Parathyroid adenoma (tissue), 2 donors: ENCODE measurements at regions not wholly inside any gene's neighbourhood (a gene's known extent, or its start where the extent isn't known, plus 50 kb on each side); places are given as distances from the start of the nearest gene placed in this dataset.
A peak's percentile ranks its signal among the peaks of the same experiment; 100 is the strongest.

Experiments used
- H2AFZ ChIP-seq: fragments of 300-600 bp; sonication (generic); one replicate; pipeline ENCODE4 v1.7.0; 2017; ENCODE audit warnings: antibody characterized with exemption, mild to moderate bottlenecking
- H3K27ac ChIP-seq: fragments of 300-600 bp; sonication (generic); one replicate; pipeline ENCODE4 v1.7.0; 2017
- H3K27me3 ChIP-seq: fragments of 300-600 bp; sonication (generic); one replicate; pipeline ENCODE4 v1.7.0; 2017; ENCODE audit warnings: low read length; ENCODE audit not compliant: control insufficient read depth, insufficient read depth
- H3K36me3 ChIP-seq: fragments of 300-600 bp; sonication (generic); one replicate; pipeline ENCODE4 v1.7.0; 2017; ENCODE audit warnings: low read length; ENCODE audit not compliant: control insufficient read depth, insufficient read depth
- H3K4me1 ChIP-seq: fragments of 300-600 bp; sonication (generic); one replicate; pipeline ENCODE4 v1.7.0; 2017; ENCODE audit warnings: control low read depth
- H3K4me2 ChIP-seq: fragments of 300-600 bp; sonication (generic); one replicate; pipeline ENCODE4 v1.7.0; 2017; ENCODE audit warnings: low read length
- H3K4me3 ChIP-seq: fragments of 300-600 bp; sonication (generic); one replicate; pipeline ENCODE4 v1.7.0; 2017; ENCODE audit warnings: low read depth, low read length
- H3K79me2 ChIP-seq: fragments of 300-600 bp; sonication (generic); one replicate; pipeline ENCODE4 v1.7.0; 2017; ENCODE audit warnings: control low read depth
- H3K9ac ChIP-seq: fragments of 300-600 bp; sonication (generic); one replicate; pipeline ENCODE4 v1.7.0; 2017; ENCODE audit warnings: mild to moderate bottlenecking
- H3K9me3 ChIP-seq: fragments of 300-600 bp; sonication (generic); one replicate; pipeline ENCODE4 v1.7.0; 2017; ENCODE audit warnings: low read length; ENCODE audit not compliant: control insufficient read depth
- TF ChIP-seq, protein P1 (sequence below): fragments of 300-600 bp; sonication (generic); IDR thresholded peaks from one replicate; pipeline ENCODE4 v1.7.0; 2017; ENCODE audit warnings: antibody characterized with exemption, mild to moderate bottlenecking
- donor health status: primary hyperparathyroidism.

DNA sequence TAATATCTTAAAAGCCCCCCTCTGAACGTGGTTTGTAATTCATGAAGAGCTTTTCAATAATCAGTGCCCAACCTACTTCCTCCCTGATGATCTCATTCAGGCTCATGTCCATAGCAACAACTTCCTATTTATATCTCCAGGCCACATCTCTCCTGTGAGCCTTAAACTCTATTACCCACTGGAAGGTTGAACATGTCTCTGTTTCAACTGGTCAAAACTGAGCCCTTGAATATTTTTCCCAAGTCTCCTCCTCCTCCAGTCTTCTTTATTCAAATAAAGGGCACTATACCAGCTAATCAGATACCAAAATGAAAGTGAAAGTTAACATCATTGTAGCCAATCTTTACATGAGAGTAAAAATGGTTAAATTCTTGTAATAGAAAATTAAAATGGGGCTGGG lies 63.7 kb upstream of the ITGA4 start:
- peak overlapping the region; percentile 37 for H3K4me2 ChIP-seq
- no peak overlapping the region for H3K4me3 ChIP-seq
- no peaks in the 10 kb centered on the region for H3K9me3 ChIP-seq
- H3K27ac ChIP-seq = no peak overlapping the region
- H3K4me1 ChIP-seq = no peaks in the 10 kb centered on the region
- no peaks in the 10 kb centered on the region for H3K36me3 ChIP-seq
- H2AFZ ChIP-seq = no peak overlapping the region
- H3K27me3 ChIP-seq = no peaks in the 10 kb centered on the region
- H3K9ac ChIP-seq = no peak overlapping the region
- no peaks in the 10 kb centered on the region for H3K79me2 ChIP-seq
- TF ChIP-seq, protein P1, sequence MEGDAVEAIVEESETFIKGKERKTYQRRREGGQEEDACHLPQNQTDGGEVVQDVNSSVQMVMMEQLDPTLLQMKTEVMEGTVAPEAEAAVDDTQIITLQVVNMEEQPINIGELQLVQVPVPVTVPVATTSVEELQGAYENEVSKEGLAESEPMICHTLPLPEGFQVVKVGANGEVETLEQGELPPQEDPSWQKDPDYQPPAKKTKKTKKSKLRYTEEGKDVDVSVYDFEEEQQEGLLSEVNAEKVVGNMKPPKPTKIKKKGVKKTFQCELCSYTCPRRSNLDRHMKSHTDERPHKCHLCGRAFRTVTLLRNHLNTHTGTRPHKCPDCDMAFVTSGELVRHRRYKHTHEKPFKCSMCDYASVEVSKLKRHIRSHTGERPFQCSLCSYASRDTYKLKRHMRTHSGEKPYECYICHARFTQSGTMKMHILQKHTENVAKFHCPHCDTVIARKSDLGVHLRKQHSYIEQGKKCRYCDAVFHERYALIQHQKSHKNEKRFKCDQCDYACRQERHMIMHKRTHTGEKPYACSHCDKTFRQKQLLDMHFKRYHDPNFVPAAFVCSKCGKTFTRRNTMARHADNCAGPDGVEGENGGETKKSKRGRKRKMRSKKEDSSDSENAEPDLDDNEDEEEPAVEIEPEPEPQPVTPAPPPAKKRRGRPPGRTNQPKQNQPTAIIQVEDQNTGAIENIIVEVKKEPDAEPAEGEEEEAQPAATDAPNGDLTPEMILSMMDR = no peak

DNA sequence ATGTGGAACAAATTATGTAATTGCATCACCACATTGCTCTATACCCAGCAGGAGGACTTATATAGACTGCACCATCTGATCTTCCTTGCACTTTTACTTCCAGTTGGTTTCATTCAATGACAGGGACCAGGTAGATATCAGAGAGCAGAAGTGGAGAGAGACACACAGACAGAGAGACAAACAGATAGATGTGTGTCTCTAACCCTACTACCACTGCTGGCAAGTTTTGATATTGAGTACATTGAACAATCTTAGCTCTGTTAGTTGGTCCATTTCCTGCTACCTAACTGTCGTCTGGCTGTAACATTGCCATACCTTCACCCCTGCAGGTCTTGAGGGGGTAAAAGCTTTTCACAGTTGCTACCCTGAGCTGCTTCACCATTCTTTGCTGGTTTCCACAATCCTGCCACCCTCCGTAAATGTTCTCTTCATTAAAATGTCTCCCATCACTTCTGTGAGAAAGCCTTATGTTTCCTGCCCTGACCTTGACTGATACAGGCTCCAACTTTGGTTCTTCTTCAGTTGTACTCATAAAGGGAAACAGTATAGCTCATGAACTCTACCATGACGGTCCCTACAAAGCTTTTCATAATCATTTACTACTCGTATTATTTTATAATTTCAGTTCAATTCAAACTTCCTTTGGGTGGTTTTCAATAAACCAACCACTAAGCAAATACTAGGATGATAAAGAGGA lies 62.3 kb upstream of the ITGA4 start:
- Histone ChIP-seq H3K27me3 (no peaks in the 10 kb centered on the region), H3K9ac (no peak overlapping the region), H3K79me2 (no peaks in the 10 kb centered on the region), H3K27ac (no peak overlapping the region), H3K36me3 (no peaks in the 10 kb centered on the region), H3K9me3 (no peaks in the 10 kb centered on the region), H3K4me3 (no peak overlapping the region), H3K4me2 (no peak overlapping the region), H2AFZ (no peak overlapping the region), H3K4me1 (no peaks in the 10 kb centered on the region)
- TF ChIP-seq, protein P1 = no peak

DNA sequence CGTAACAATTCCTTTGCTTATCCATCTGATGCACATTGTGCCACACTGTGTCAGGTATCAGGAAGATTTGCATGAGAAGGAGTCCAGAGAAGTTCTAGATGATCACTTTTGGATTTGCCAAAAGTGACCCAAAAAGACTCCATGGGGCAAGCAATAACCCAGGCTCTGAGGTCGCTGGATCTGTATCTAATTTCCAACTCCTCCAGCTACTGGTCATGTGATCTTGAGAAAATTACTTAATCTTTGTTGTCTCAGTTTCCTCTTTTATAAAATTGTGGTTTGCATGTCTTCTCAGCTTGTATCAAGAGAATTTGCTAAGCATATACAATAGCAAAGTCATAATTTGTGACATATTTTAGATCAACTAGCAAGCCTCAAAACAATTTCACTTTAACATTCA lies 61.3 kb upstream of the ITGA4 start:
- Histone ChIP-seq H3K4me1 (no peaks in the 10 kb centered on the region), H3K36me3 (no peaks in the 10 kb centered on the region), H3K9me3 (no peaks in the 10 kb centered on the region), H2AFZ (no peak overlapping the region), H3K27ac (no peak overlapping the region), H3K27me3 (no peaks in the 10 kb centered on the region), H3K79me2 (no peaks in the 10 kb centered on the region), H3K4me3 (no peak overlapping the region), H3K9ac (no peak overlapping the region), H3K4me2 (no peak overlapping the region)
- TF ChIP-seq, protein P1 = no peak

DNA sequence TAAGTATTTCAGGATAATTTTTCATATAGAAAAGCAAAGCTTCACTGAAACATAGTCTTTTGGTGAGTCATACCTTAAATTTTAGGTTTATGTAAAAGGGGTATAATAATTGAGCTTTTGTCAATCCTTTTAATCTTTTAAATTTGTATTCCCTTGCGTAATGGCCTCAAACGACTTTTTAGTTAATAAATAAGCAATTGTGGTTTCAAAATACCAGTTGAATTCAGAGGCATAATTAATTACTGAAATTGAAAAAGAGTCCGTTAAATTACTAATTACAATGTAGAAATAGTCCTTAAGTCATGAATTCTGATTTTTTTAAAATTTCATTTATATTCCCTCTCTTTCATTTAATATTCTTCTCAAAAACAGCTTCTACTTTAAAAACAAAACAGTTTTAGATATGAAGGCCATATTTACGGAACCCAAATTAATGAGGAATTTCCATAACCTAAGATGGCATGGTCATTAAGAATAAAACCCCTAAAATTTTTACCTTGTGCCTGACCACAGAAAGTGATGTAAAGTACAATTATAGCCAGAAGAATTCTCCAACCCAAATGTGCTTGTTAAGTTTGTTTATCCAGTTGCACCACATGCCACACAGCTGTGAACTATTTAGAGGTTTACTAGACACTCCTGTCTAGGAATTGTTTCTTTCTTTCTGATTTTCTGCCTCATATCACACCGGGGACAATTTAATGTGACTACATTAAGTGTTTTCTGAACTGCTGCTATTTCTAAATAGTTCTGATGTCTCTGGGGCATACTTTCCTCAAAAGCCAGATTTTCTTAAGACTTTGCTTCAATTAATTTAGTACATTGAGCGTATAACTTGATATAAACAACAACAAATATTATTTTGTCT lies 60.7 kb upstream of the ITGA4 start:
- no peaks in the 10 kb centered on the region for H3K36me3 ChIP-seq
- no peak overlapping the region for H3K27ac ChIP-seq
- H3K79me2 ChIP-seq = no peaks in the 10 kb centered on the region
- no peak overlapping the region for H3K4me2 ChIP-seq
- no peaks in the 10 kb centered on the region for H3K9me3 ChIP-seq
- TF ChIP-seq, protein P1 = no peak
- no peak overlapping the region for H3K9ac ChIP-seq
- no peak overlapping the region for H3K4me3 ChIP-seq
- H3K27me3 ChIP-seq = no peaks in the 10 kb centered on the region
- H2AFZ ChIP-seq = no peak overlapping the region
- H3K4me1 ChIP-seq = no peaks in the 10 kb centered on the region
